Endothelial cell of umbilical vein (primary cell): ENCODE measurements at regions not wholly inside any gene's neighbourhood (a gene's known extent, or its start where the extent isn't known, plus 50 kb on each side); places are given as distances from the start of the nearest gene placed in this dataset.

Experiments used
- BruUV-seq: library from RNA; stranded (reverse); fragments of 400-500 nt; replicated peaks from 2 replicates; lab custom pipeline; 2021; lab: Mats Ljungman, UMichigan
- CTCF ChIA-PET: fragments of 300-600, 350-600 bp; sonication (Branson Sonifier 250); formaldehyde crosslinking; loops from one replicate; lab custom pipeline; 2021; ENCODE audit warnings: antibody characterized with exemption, inconsistent platforms; lab: Charles Lee
- POLR2A ChIA-PET: fragments of 300-600, 350-600 bp; sonication (Branson Sonifier 250); formaldehyde crosslinking; loops from one replicate; lab custom pipeline; 2021; ENCODE audit warnings: antibody characterized with exemption, inconsistent platforms; lab: Charles Lee
- DNase-seq: peaks from one replicate; pipeline ENCODE4 v3.0.0-alpha.2; 2011; ENCODE audit warnings: low read depth, low spot score
- FAIRE-seq: peaks from 2 replicates; lab custom pipeline; 2011; peaks lifted over from hg19 to GRCh38; lab: Jason Lieb, UNC
- H2AFZ ChIP-seq: 2 replicates; pipeline ENCODE4 v1.6.0; 2012; ENCODE audit warnings: low read depth, low read length, control low read depth, inconsistent platforms
- H3K27ac ChIP-seq: 2 replicates; pipeline ENCODE4 v1.5.1; 2011; ENCODE audit warnings: low read depth, mild to moderate bottlenecking, control low read depth, low read length, moderate library complexity; ENCODE audit not compliant: insufficient read depth
- H3K27me3 ChIP-seq, 2 experiments: 2 replicates each; pipeline versions ENCODE4 v1.6.0 to v1.6.1; 2011; ENCODE audit warnings: low read length in 2 of 2, mixed read lengths in 1 of 2; ENCODE audit not compliant: control insufficient read depth in 2 of 2, insufficient read depth in 2 of 2
- H3K36me3 ChIP-seq, 2 experiments: 2 replicates in 1 of 2; 3 replicates in 1 of 2; pipeline ENCODE4 v1.5.1; 2011; ENCODE audit warnings: low read length in 2 of 2, mild to moderate bottlenecking in 1 of 2, moderate library complexity in 1 of 2; ENCODE audit not compliant: control insufficient read depth in 2 of 2, insufficient read depth in 2 of 2; ENCODE audit errors: extremely low read depth in 1 of 2
- H3K4me1 ChIP-seq: 3 replicates; pipeline ENCODE4 v1.5.1; 2011; ENCODE audit warnings: mild to moderate bottlenecking, low read length; ENCODE audit not compliant: control insufficient read depth, insufficient read depth; ENCODE audit errors: extremely low read depth
- H3K4me2 ChIP-seq: 2 replicates; pipeline ENCODE4 v1.6.1; 2011; ENCODE audit warnings: low read length, control low read depth, mixed read lengths; ENCODE audit not compliant: insufficient read depth
- H3K4me3 ChIP-seq, 3 experiments: fragments of 200-600 bp in 1 of 3; sonication (generic), shearing (Covaris generic) in 1 of 3; replicated peaks in 1 of 3; 2 replicates each; pipeline ENCODE4 v1.5.1; 2011 to 2016; ENCODE audit warnings: control low read depth in 3 of 3, low read length in 3 of 3, mild to moderate bottlenecking in 2 of 3, inconsistent platforms in 1 of 3, low read depth in 1 of 3, moderate library complexity in 1 of 3; ENCODE audit not compliant: insufficient read depth in 1 of 3
- H3K79me2 ChIP-seq: 2 replicates; pipeline ENCODE4 v1.6.0; 2012; ENCODE audit warnings: low read length, inconsistent platforms; ENCODE audit not compliant: control insufficient read depth, insufficient read depth
- H3K9ac ChIP-seq: replicated peaks from 2 replicates; pipeline ENCODE3; 2011; ENCODE audit warnings: low read length, control low read depth; ENCODE audit not compliant: insufficient read depth; ENCODE audit errors: extremely low read depth
- H3K9me1 ChIP-seq: replicated peaks from 3 replicates; pipeline ENCODE4 v1.6.0; 2011; ENCODE audit warnings: mild to moderate bottlenecking, low read length; ENCODE audit not compliant: control insufficient read depth, insufficient read depth; ENCODE audit errors: extremely low read depth
- H3K9me3 ChIP-seq: replicated peaks from 2 replicates; pipeline ENCODE4 v1.5.1; 2012; ENCODE audit warnings: low read length, inconsistent platforms; ENCODE audit not compliant: control insufficient read depth, insufficient read depth
- H4K20me1 ChIP-seq: replicated peaks from 2 replicates; pipeline ENCODE3; 2011; ENCODE audit warnings: mild to moderate bottlenecking, low read length; ENCODE audit not compliant: control insufficient read depth, insufficient read depth; ENCODE audit errors: extremely low read depth
- CTCF ChIP-seq, 2 donors: IDR thresholded peaks; 1 replicate in 1 of 2; 2 replicates in 1 of 2; pipeline ENCODE4 v1.5.1; 2011; ENCODE audit warnings: low read length in 2 of 2, mild to moderate bottlenecking in 2 of 2, moderate library complexity in 2 of 2, control low read depth in 1 of 2, inconsistent platforms in 1 of 2, low read depth in 1 of 2; ENCODE audit not compliant: insufficient read depth in 1 of 2; ENCODE audit errors: extremely low read depth in 1 of 2
- EZH2 ChIP-seq: IDR thresholded peaks from 2 replicates; pipeline ENCODE4 v1.6.1; 2012; ENCODE audit warnings: borderline replicate concordance, low read depth, mild to moderate bottlenecking, moderate library complexity, low read length, inconsistent platforms; ENCODE audit not compliant: severe bottlenecking
- FOS ChIP-seq: IDR thresholded peaks from 2 replicates; pipeline ENCODE4 v1.6.1; 2011; ENCODE audit warnings: mild to moderate bottlenecking, low read length, moderate library complexity, borderline replicate concordance; ENCODE audit not compliant: insufficient read depth
- GATA2 ChIP-seq: IDR thresholded peaks from 2 replicates; pipeline ENCODE4 v1.7.0; 2011; ENCODE audit warnings: low read depth, mild to moderate bottlenecking, moderate library complexity, mixed read lengths, low read length; ENCODE audit not compliant: insufficient read length, insufficient read depth
- JUN ChIP-seq: IDR thresholded peaks from 2 replicates; pipeline ENCODE4 v1.6.1; 2011; ENCODE audit warnings: borderline replicate concordance, low read depth; ENCODE audit not compliant: insufficient read length, insufficient read depth
- MAX ChIP-seq: IDR thresholded peaks from 2 replicates; pipeline ENCODE4 v1.6.1; 2011; ENCODE audit not compliant: insufficient read depth, insufficient read length
- MYC ChIP-seq: IDR thresholded peaks from one replicate; pipeline ENCODE4 v1.6.1; 2011; ENCODE audit warnings: mild to moderate bottlenecking, low read depth, low read length
- POLR2A ChIP-seq: IDR thresholded peaks from 2 replicates; pipeline ENCODE4 v1.6.1; 2012; ENCODE audit warnings: low read depth, mild to moderate bottlenecking, control low read depth, low read length
- POLR2AphosphoS5 ChIP-seq: IDR thresholded peaks from 2 replicates; pipeline ENCODE4 v1.6.1; 2012; ENCODE audit warnings: low read depth, mild to moderate bottlenecking, control low read depth, low read length, moderate library complexity; ENCODE audit not compliant: insufficient read depth
- dilution Hi-C: fragments of 300-500 bp; cut with MboI; formaldehyde crosslinking; loops from one replicate; pipeline ENCODE4 v1.15.0; 2019; ENCODE audit warnings: low sequenced_read_pairs; ENCODE audit not compliant: extremely low pct_ligation_motif_present
- intact Hi-C: fragments of 100-400 bp; cut with micrococcal nuclease; formaldehyde crosslinking; loops from one replicate; pipeline ENCODE4 v1.10.0; 2022

- Histone ChIP-seq H3K4me2 (no peak overlapping the region), H3K9me3 (no peaks in the 10 kb centered on the region), H3K9ac (no peak overlapping the region), H2AFZ (no peak overlapping the region), H3K36me3 (no peaks in the 10 kb centered on the region), H3K79me2 (no peaks in the 10 kb centered on the region), H3K27me3 (no peaks in the 10 kb centered on the region), H3K4me3 (no peak overlapping the region), H4K20me1 (no peaks in the 10 kb centered on the region), H3K27ac (no peak overlapping the region), H3K4me1 (no peaks in the 10 kb centered on the region), H3K9me1 (no peaks in the 10 kb centered on the region)
- intact Hi-C loops (no loop called here), dilution Hi-C loops (no loop called here)
- POLR2A ChIA-PET: no interaction called here
- BruUV-seq: no TSS peak
- TF ChIP-seq MYC: no peak
- no peak for TF ChIP-seq GATA2
- no peak for TF ChIP-seq MAX
- no peak for TF ChIP-seq EZH2
- TF ChIP-seq JUN: no peak
- no peak for TF ChIP-seq CTCF (IDR thresholded peaks at IDR 0.05; ENCODE audit: extremely low read depth in 1 of 2, insufficient read depth in 1 of 2, low read depth in 1 of 2, low read length in 2 of 2)
- TF ChIP-seq FOS: no peak
- TF ChIP-seq POLR2AphosphoS5: no peak
- TF ChIP-seq POLR2A: no peak
- FAIRE-seq (no peak), DNase-seq (no peak)
- CTCF ChIA-PET: no interaction called here
Measured at GRCh38 chr3:13197795-13198194, 124.6 kb upstream of the IQSEC1 start.
